Lung (tissue), 11 donors: ENCODE measurements at regions not wholly inside any gene's neighbourhood (a gene's known extent, or its start where the extent isn't known, plus 50 kb on each side); places are given as distances from the start of the nearest gene placed in this dataset.
A peak's percentile ranks its signal among the peaks of the same experiment; 100 is the strongest.

Source experiments
- ATAC-seq: fragments of 200-7000 bp; cut with Tn5 transposase; one replicate; pipeline ENCODE4 v1.9.1; 2020; ENCODE audit warnings: moderate number of reproducible peaks; ENCODE audit not compliant: insufficient read depth, low FRiP score
- DNase-seq, 3 donors: peaks; one replicate each; pipeline ENCODE4 v3.0.0-alpha.2; 2013 to 2017
- H3K27ac ChIP-seq, 2 donors: one replicate each; pipeline ENCODE4 v1.5.1; 2013; ENCODE audit warnings: mild to moderate bottlenecking in 2 of 2, moderate library complexity in 2 of 2, control low read depth in 1 of 2, inconsistent platforms in 1 of 2, low read depth in 1 of 2, low read length in 1 of 2
- H3K27me3 ChIP-seq, 3 donors: one replicate each; pipeline ENCODE4 v1.5.1; 2013; ENCODE audit warnings: low read length in 2 of 3; ENCODE audit not compliant: control insufficient read depth in 3 of 3, insufficient read depth in 3 of 3
- H3K36me3 ChIP-seq, 4 donors: one replicate each; pipeline ENCODE4 v1.5.1; 2013; ENCODE audit warnings: low read length in 4 of 4, mild to moderate bottlenecking in 1 of 4, moderate library complexity in 1 of 4; ENCODE audit not compliant: control insufficient read depth in 4 of 4, insufficient read depth in 4 of 4
- H3K4me1 ChIP-seq, 5 donors: one replicate each; pipeline ENCODE4 v1.5.1; 2013; ENCODE audit warnings: low read length in 5 of 5, mild to moderate bottlenecking in 2 of 5, moderate library complexity in 1 of 5; ENCODE audit not compliant: control insufficient read depth in 5 of 5, insufficient read depth in 5 of 5
- H3K4me3 ChIP-seq: one replicate; pipeline ENCODE4 v1.5.1; 2013; ENCODE audit warnings: mild to moderate bottlenecking, control low read depth, moderate library complexity
- H3K9ac ChIP-seq, 2 donors: one replicate each; pipeline ENCODE4 v1.5.1; 2013; ENCODE audit warnings: low read length in 2 of 2, control low read depth in 1 of 2; ENCODE audit not compliant: insufficient read depth in 1 of 2
- H3K9me3 ChIP-seq, 4 donors: one replicate each; pipeline ENCODE4 v1.5.1; 2013; ENCODE audit warnings: low read length in 3 of 4, mild to moderate bottlenecking in 1 of 4, moderate library complexity in 1 of 4; ENCODE audit not compliant: control insufficient read depth in 4 of 4, insufficient read depth in 3 of 4
- CTCF ChIP-seq: IDR thresholded peaks from 2 replicates; pipeline ENCODE4 v1.5.1; 2012; ENCODE audit warnings: mild to moderate bottlenecking; ENCODE audit errors: control extremely low read depth, extremely low read depth
- WGBS, 2 donors: extraction: QIAGEN DNeasy Blood & Tissue Kit; methylation state at CpG; one replicate each; pipeline ENCODE4 v1.1.7; 2013; 5-methylcytosine and 5-hydroxymethylcytosine counted together
- donor health status: control.
- donor health status: control.
- donor health status: Bipolar disorder and iron deficiency.
- donor health status: healthy.
- donor health status: DM: yes; HTN: yes; CAD: no.

GRCh38 chr5:86542532-86542931 is 75.2 kb upstream of the COX7C start:
- Histone ChIP-seq H3K9me3 (peaks cover 0 to 2% (median 0%) of the 10 kb centered on the region in 4 donors), H3K27ac (no peak overlapping the region), H3K4me3 (no peak overlapping the region), H3K27me3 (no peaks in the 10 kb centered on the region), H3K9ac (no peak overlapping the region), H3K4me1 (no peaks in the 10 kb centered on the region), H3K36me3 (no peaks in the 10 kb centered on the region)
- DNase-seq (no peak), ATAC-seq (no peak)
- 83 to 86% methylated on average over 3 of the region's 3 CpGs for WGBS, 2 donors
- TF ChIP-seq CTCF: no peak

- Histone ChIP-seq H3K36me3 (no peaks in the 10 kb centered on the region), H3K27ac (no peak overlapping the region), H3K27me3 (no peaks in the 10 kb centered on the region), H3K4me1 (no peaks in the 10 kb centered on the region), H3K4me3 (no peak overlapping the region), H3K9ac (no peak overlapping the region), H3K9me3 (peaks cover 0 to 2% (median 0%) of the 10 kb centered on the region in 4 donors)
- whole genome bisulfite sequencing, 2 donors: 31 to 63% methylated on average over 2 of the region's 2 CpGs
- ATAC-seq (no peak), DNase-seq (peak in 1 of 3 donors; percentile 3)
- TF ChIP-seq CTCF: no peak
Measured at GRCh38 chr5:86546044-86546443, 71.7 kb upstream of the COX7C start.

- H3K9me3 ChIP-seq: no peaks in the 10 kb centered on the region
- WGBS, 2 donors: 82 to 88% methylated on average over 4 of the region's 4 CpGs
- DNase-seq (no peak), ATAC-seq (no peak)
- H3K4me1 ChIP-seq: no peaks in the 10 kb centered on the region
- TF ChIP-seq CTCF: no peak
- no peak overlapping the region for H3K27ac ChIP-seq
- no peak overlapping the region for H3K4me3 ChIP-seq
- no peak overlapping the region for H3K9ac ChIP-seq
- H3K27me3 ChIP-seq: no peaks in the 10 kb centered on the region
- H3K36me3 ChIP-seq: no peaks in the 10 kb centered on the region
Measured at GRCh38 chr5:86546582-86546981, 71.2 kb upstream of the COX7C start.

GRCh38 chr5:86554638-86555037 is 63.1 kb upstream of the COX7C start:
- 88 to 89% methylated on average over 1 of the region's 1 CpG for WGBS, 2 donors
- Histone ChIP-seq H3K9me3 (peaks cover 0 to 4% (median 0%) of the 10 kb centered on the region in 4 donors), H3K36me3 (no peaks in the 10 kb centered on the region), H3K27ac (no peak overlapping the region), H3K4me3 (no peak overlapping the region), H3K4me1 (no peaks in the 10 kb centered on the region), H3K27me3 (no peaks in the 10 kb centered on the region), H3K9ac (no peak overlapping the region)
- DNase-seq (no peak), ATAC-seq (no peak)
- TF ChIP-seq CTCF: no peak
